ENCODE measurements at regions not wholly inside any gene's neighbourhood (a gene's known extent, or its start where the extent isn't known, plus 50 kb on each side); places are given as distances from the start of the nearest gene placed in this dataset.

- Histone ChIP-seq H3K27me3 (ENCODE audit: control insufficient read depth, insufficient read depth, low read length) (no peaks in the 10 kb centered on the region), H3K4me3 (ENCODE audit: low read depth in 2 of 2, low read length in 2 of 2) (no peak overlapping the region), H3K4me1 (ENCODE audit: control insufficient read depth, insufficient read depth, low read length) (no peaks in the 10 kb centered on the region), H3K27ac (ENCODE audit: low read length) (no peak overlapping the region), H3K9me3 (ENCODE audit: control insufficient read depth, insufficient read depth, low read depth, low read length) (no peaks in the 10 kb centered on the region), H3K36me3 (ENCODE audit: control insufficient read depth, insufficient read depth, low read length) (no peaks in the 10 kb centered on the region)
- in situ Hi-C loops (cut with HindIII; ENCODE audit: low pct_unique_long_range_greater_than_20kb, low sequenced_read_pairs): no loop called here
- ATAC-seq (no peak), DNase-seq (ENCODE audit: low read depth, low spot score) (no peak)
- BruUV-seq (replicated peaks): no TSS peak
- no peak for TF ChIP-seq TCF7L2 (IDR thresholded peaks at IDR 0.05; ENCODE audit: low read depth, low read length)
- TF ChIP-seq CTCF (IDR thresholded peaks at IDR 0.05): no peak
- TF ChIP-seq SIN3A (IDR thresholded peaks at IDR 0.05; ENCODE audit: borderline replicate concordance, insufficient read depth, low read depth, low read length): no peak
- TF ChIP-seq POLR2AphosphoS5 (IDR thresholded peaks at IDR 0.05; ENCODE audit: low read depth, low read length): no peak
- TF ChIP-seq REST (IDR thresholded peaks at IDR 0.05; ENCODE audit: insufficient read depth in 1 of 2, low read depth in 2 of 2, low read length in 1 of 2): no peak
- ChIA-PET POLR2A (interaction anchor here (0.6 kb wide), 1 partner anchor 170 kb away, joined by 10 read pairs; no protein-coding TSS in a partner anchor), CTCF (no interaction called here)
- intact Hi-C loops (cut with micrococcal nuclease; ENCODE audit: unreplicated experiment): no loop called here
These were observed 1005.6 kb downstream of the TBC1D22A start for GRCh38 chr22:47768027-47768426.

- CTCF ChIA-PET: no interaction called here
These were observed 1005.0 kb downstream of the TBC1D22A start for GRCh38 chr22:47767403-47767802.

More at GRCh38 chr22:47767403-47767802, 1005.0 kb downstream of the TBC1D22A start:
- ATAC-seq: no peak
- no peaks in the 10 kb centered on the region for H3K36me3 ChIP-seq (ENCODE audit: control insufficient read depth, insufficient read depth, low read length)
- no peaks in the 10 kb centered on the region for H3K9me3 ChIP-seq (ENCODE audit: control insufficient read depth, insufficient read depth, low read depth, low read length)
- no peaks in the 10 kb centered on the region for H3K4me1 ChIP-seq (ENCODE audit: control insufficient read depth, insufficient read depth, low read length)
- DNase-seq (ENCODE audit: low read depth, low spot score): no peak
- no TSS peak for BruUV-seq (replicated peaks)
- H3K27ac ChIP-seq (ENCODE audit: low read length): no peak overlapping the region
- POLR2A ChIA-PET: interaction anchor here (0.6 kb wide), 1 partner anchor 169 kb away, joined by 10 read pairs; no protein-coding TSS in a partner anchor
- in situ Hi-C loops (cut with HindIII; ENCODE audit: low pct_unique_long_range_greater_than_20kb, low sequenced_read_pairs): no loop called here
- no peak overlapping the region for H3K4me3 ChIP-seq (ENCODE audit: low read depth in 2 of 2, low read length in 2 of 2)
- no peaks in the 10 kb centered on the region for H3K27me3 ChIP-seq (ENCODE audit: control insufficient read depth, insufficient read depth, low read length)
- intact Hi-C loops (cut with micrococcal nuclease; ENCODE audit: unreplicated experiment): no loop called here
- TF ChIP-seq REST (IDR thresholded peaks at IDR 0.05; ENCODE audit: insufficient read depth in 1 of 2, low read depth in 2 of 2, low read length in 1 of 2) (no peak), POLR2AphosphoS5 (IDR thresholded peaks at IDR 0.05; ENCODE audit: low read depth, low read length) (no peak)

Measured in Panc1 (cell line).